BE2C (cell line): ENCODE measurements at regions not wholly inside any gene's neighbourhood (a gene's known extent, or its start where the extent isn't known, plus 50 kb on each side); places are given as distances from the start of the nearest gene placed in this dataset.

ENCODE experiments used
- DNase-seq: peaks from one replicate; pipeline ENCODE4 v3.0.0-alpha.2; 2020
- H3K27me3 ChIP-seq: fragments of 250-450 bp; sonication (Bioruptor Pico); 2 replicates; pipeline ENCODE4 v1.5.1; 2020; ENCODE audit warnings: mild to moderate bottlenecking
- H3K36me3 ChIP-seq: fragments of 250-450 bp; sonication (Bioruptor Pico); 2 replicates; pipeline ENCODE4 v1.5.1; 2020; ENCODE audit warnings: mild to moderate bottlenecking
- H3K4me1 ChIP-seq: fragments of 250-450 bp; sonication (Bioruptor Pico); 2 replicates; pipeline ENCODE4 v1.5.1; 2020
- H3K4me3 ChIP-seq: 2 replicates; pipeline ENCODE4 v1.5.1; 2011; ENCODE audit warnings: low read depth, low read length
- H3K9me3 ChIP-seq: fragments of 250-450 bp; sonication (Bioruptor Pico); 2 replicates; pipeline ENCODE4 v1.5.1; 2020
- CTCF ChIP-seq: IDR thresholded peaks from 2 replicates; pipeline ENCODE4 v1.5.1; 2012; ENCODE audit warnings: mild to moderate bottlenecking, low read depth, low read length

- DNase-seq: no peak
- H3K4me3 ChIP-seq: no peak overlapping the region
- H3K36me3 ChIP-seq: no peaks in the 10 kb centered on the region
- H3K27me3 ChIP-seq: no peaks in the 10 kb centered on the region
- no peaks in the 10 kb centered on the region for H3K4me1 ChIP-seq
- no peaks in the 10 kb centered on the region for H3K9me3 ChIP-seq
- TF ChIP-seq CTCF: no peak
Observed at GRCh38 chr13:31610270-31610998, 128.9 kb upstream of the RXFP2 start.

- no peaks in the 10 kb centered on the region for H3K36me3 ChIP-seq
Observed at GRCh38 chr13:31611214-31611613, 128.1 kb upstream of the RXFP2 start.

GRCh38 chr13:31614073-31614472 is 125.3 kb upstream of the RXFP2 start:
- no peak for DNase-seq
- Histone ChIP-seq H3K9me3 (no peaks in the 10 kb centered on the region), H3K4me3 (no peak overlapping the region), H3K4me1 (no peaks in the 10 kb centered on the region), H3K27me3 (no peaks in the 10 kb centered on the region), H3K36me3 (no peaks in the 10 kb centered on the region)
- TF ChIP-seq CTCF: no peak

More at GRCh38 chr13:31611214-31611613, 128.1 kb upstream of the RXFP2 start:
- Histone ChIP-seq H3K9me3 (no peaks in the 10 kb centered on the region), H3K4me1 (no peaks in the 10 kb centered on the region), H3K27me3 (no peaks in the 10 kb centered on the region), H3K4me3 (no peak overlapping the region)
- no peak for DNase-seq
- TF ChIP-seq CTCF: no peak

GRCh38 chr13:31614704-31615103 is 124.6 kb upstream of the RXFP2 start:
- H3K4me3 ChIP-seq: no peak overlapping the region
- no peak for DNase-seq
- H3K4me1 ChIP-seq: no peaks in the 10 kb centered on the region
- H3K27me3 ChIP-seq: no peaks in the 10 kb centered on the region
- no peak for TF ChIP-seq CTCF
- H3K36me3 ChIP-seq: no peaks in the 10 kb centered on the region
- no peaks in the 10 kb centered on the region for H3K9me3 ChIP-seq

GRCh38 chr13:31625115-31625514 is 114.2 kb upstream of the RXFP2 start:
- Histone ChIP-seq H3K36me3 (no peaks in the 10 kb centered on the region), H3K4me3 (no peak overlapping the region), H3K4me1 (no peaks in the 10 kb centered on the region), H3K9me3 (no peaks in the 10 kb centered on the region), H3K27me3 (no peaks in the 10 kb centered on the region)
- DNase-seq: no peak
- no peak for TF ChIP-seq CTCF

- Histone ChIP-seq H3K4me3 (no peak overlapping the region), H3K9me3 (no peaks in the 10 kb centered on the region), H3K4me1 (no peaks in the 10 kb centered on the region), H3K36me3 (no peaks in the 10 kb centered on the region), H3K27me3 (no peaks in the 10 kb centered on the region)
- no peak for TF ChIP-seq CTCF
- DNase-seq: no peak
Observed at GRCh38 chr13:31627097-31627845, 112.1 kb upstream of the RXFP2 start.
